Left renal pelvis (tissue), 4 donors: ENCODE measurements at regions not wholly inside any gene's neighbourhood (a gene's known extent, or its start where the extent isn't known, plus 50 kb on each side); places are given as distances from the start of the nearest gene placed in this dataset.

Source experiments
- DNase-seq, 4 donors: peaks; one replicate each; pipeline ENCODE4 v3.0.0-alpha.2; 2013; ENCODE audit warnings: low read depth in 4 of 4, low spot score in 3 of 4

DNA sequence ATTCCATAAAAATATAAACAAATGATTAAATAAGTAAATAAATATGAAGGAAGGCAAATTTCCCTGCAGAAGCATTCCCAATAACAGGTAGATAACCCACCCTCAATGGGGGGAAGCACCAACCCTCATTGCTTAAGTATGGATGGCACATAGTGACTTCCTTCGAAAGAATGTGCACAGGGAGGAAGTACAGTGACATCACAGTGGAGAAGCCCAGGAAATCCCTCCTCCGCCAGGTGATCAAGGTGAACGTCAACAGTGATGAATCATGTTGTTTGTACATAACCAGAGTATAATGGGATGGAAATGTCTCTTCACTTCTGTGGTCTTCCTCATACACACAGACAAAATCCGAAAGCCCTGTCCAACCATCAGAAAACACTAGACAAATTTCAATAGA, 267.9 kb downstream of the THBS2 start:
- no peak for DNase-seq

DNA sequence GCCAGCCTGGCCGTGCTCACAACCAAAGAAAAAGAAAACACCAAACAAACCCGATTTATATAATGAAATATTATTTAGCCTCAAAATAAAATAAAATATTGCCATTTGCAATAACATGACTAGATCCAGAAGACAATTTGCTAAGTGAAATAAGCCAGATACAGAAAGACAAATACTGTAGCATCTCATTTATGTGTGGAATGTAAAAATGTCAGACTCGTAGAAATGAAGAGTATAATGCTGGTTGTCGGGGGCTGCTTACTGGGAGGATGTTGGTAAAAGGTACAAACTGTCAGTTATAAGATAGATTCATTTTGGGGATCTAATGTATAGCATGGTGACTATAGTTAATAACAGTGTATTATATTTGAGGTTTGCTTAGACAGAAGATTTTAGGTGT, 269.7 kb downstream of the THBS2 start:
- DNase-seq = no peak

DNA sequence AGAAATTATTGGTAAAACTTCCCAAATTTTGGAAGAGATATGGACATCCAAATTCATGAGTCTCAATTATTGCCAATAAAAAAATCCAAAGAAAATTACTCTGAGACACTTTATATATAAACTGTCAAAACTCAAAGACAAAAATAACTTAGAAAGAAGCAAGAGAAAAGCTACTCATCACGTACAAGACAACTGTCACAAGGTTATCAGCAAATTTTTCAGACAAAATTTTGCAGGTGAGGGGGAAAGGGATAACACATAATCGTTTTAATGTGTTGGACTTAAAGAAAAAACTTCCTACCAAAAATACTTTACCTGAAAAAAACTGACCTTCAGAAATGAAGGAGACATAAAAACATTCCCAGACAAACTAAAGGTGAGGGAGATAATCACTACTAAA, 272.5 kb downstream of the THBS2 start:
- no peak for DNase-seq

DNA sequence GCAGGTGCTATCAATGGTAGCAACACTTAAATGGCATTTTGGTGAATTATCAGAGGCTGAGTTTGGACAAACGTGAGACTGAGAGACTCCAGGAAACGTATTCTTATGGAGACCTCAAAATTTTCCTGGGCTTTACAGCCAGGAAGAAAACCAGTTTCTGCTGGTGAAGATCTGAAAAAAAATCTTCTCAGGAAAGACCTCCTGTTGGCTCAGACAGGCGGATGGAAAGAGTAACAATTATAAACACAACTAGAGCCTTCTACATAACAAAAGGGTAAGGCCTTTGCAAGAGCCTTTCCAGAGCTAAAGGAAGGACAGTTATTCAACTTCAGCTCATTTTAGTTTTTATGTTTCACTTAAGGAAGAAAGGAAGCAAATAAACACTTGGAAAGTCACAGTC, 274.4 kb downstream of the THBS2 start:
- DNase-seq = no peak

DNA sequence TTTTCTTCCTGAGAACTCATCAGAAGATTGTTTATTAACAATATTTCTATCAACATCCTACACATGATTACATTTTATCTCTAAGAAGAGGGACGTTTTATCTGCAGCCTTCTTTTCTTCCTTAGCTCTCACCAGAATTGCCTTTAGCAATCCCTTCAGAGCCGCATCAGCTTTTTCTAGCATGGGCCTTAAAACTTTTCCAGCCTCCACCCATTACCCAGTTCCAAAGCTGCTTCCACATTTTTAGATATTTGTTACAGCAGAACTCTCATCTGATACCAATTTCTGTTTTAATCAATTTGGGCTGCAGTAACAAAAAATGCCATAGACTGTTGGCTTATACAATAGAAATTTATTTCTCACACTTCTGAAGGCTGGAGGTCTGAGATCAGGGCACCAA, 281.5 kb downstream of the THBS2 start:
- DNase-seq = no peak

DNA sequence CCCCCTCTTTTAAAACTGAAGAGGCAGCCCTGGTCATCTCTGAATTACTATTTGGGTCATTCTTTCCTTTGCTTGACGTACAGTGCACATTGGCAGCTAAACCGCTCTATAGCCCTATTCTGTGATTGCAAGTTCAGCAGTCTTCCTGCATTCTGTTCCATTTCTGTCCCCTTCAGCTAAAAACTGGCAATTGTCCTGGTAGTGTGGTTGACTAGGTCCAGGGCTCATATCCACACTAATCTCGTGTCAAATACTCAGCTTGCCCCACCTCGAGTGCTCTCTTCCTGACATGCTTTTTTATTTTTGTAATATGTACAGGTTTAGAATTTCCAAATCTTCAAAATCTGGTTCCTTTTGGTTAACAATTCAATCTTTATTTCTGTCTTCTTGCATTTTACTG, 282.1 kb downstream of the THBS2 start:
- no peak for DNase-seq

DNA sequence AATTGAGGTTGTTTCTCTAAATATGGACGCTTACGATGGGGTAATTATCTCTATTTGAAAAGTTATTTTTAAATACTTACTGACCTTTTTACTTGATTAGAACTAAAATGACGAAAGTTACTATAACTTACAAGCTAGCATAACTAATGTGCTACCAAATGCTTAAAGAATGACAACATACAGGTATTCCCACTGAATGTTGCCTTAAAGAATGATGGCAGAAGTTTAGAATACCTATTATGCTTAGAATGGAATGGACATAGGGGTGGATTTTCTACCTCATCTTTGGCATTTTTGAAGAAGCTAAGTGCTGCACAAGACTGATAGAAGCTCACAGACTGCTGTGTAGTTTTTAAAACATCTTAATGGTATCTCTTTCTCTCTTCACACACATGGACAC, 284.8 kb downstream of the THBS2 start:
- no peak for DNase-seq

DNA sequence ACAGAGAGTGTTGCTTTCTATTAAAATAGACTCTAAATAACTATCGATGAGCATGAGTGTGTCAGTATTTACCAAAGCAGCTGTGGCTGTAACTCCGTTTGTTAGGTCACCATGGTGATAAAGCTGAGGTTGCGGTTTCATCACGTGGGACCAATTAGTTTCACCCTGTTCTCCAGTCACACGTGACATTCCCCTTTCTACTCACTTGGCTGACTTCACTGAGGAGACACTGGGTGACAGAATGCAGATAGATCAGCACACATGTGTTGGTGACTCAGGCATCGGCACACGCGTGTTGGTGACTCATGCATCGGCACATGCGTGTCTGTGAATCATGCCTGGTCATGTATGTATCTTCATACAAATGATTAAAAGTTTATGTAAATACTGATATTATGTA, 285.4 kb downstream of the THBS2 start:
- DNase-seq = no peak

DNA sequence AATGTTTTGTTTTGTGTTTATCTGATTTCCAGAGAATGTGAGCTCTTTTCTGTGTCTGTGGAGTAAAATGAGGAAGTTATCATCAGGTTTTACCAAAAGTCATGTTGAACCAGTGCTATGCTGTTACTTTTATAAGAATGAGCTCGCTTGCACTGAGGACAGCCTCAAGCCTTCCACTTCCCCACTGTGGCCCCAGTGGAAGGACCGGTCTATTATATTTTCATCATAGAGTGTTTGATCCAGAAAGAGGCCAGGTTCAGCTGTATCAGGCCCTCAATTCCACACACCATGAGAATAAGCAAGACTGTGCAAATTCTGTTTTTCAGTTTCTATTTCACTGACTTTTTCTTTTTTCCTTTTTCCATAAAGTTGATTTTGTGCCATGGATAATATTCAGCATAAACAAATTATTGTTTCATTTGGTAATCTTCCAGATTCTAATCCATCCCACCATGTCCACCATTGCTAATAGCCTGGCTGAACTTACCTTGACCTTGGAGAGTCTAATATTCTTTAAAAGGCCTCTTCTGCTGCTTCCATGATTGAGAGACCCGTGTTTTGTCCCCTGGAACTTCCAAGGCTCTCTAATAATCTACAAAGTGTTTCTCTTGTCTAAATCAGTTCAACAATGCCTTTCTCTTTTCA, 286.2 kb downstream of the THBS2 start:
- DNase-seq = no peak

DNA sequence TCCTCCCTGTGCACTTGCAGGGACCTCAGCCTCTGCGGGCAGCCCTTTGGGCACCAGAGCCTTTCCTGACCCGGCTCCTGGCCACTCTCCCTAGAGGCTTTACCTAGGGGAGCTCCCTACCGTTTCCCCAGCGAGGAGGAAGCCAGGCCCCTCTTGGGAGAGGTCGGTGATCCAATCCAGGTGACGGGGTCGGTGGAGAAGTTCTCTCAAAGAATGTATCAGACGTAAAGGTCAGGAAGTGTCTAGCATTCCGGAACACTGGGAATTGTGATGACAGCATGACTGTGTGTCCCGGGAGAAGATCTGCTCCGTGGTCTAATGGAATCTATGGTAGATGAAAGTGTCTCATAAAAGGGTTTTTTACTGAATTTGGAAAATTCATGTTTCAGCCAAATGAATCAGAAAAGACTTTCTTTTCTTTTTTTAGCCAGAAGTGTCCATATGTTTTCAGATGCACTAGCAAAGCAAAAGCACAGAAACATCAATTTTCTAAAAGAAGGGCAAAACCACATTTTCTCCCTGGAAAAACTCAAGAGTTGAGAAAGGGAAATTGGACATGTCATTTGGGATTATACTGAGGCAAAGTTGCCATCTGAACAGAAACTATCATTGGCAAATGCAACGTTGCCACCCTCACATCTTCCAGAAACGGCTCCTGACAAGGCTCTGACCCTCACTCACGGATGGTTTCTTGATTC, 289.4 kb downstream of the THBS2 start:
- no peak for DNase-seq

DNA sequence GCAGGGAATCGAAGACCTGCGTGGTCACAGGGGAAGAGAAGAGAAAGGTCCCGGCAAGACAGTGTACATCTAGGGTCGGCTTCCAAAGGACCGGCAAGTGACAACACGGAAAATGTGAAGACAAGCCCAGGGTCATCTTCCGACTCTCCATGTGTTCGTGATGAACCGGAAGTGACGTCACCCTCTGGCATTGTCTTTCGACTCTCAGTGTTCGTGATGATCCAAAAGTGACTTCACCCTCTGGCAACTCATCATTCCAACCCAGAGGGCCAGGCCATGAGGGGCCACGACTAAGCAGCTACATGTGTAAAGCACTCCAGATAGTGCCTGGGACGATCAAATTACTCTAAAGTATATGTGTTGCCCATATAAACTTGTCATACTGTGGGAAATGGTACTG, 290.8 kb downstream of the THBS2 start:
- no peak for DNase-seq

DNA sequence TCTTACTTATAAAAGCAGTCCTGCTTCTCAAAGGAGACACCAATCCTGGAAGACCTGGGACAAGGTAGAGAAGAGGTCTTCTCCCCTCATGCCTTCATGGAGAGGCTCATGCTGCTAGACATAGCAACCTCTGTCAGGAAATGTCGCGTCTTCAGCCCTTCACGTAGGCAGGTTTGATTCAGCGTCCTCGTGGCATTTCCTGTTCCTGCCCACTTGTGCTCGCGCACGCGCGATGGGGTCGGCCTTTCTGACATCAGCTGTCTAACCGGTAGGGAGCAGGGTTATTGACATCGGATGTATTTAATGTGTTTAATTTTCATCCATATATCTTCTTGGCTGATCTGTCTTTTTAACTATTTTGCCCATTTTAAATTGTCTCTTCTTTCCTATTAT, 292.4 kb downstream of the THBS2 start:
- DNase-seq = no peak

DNA sequence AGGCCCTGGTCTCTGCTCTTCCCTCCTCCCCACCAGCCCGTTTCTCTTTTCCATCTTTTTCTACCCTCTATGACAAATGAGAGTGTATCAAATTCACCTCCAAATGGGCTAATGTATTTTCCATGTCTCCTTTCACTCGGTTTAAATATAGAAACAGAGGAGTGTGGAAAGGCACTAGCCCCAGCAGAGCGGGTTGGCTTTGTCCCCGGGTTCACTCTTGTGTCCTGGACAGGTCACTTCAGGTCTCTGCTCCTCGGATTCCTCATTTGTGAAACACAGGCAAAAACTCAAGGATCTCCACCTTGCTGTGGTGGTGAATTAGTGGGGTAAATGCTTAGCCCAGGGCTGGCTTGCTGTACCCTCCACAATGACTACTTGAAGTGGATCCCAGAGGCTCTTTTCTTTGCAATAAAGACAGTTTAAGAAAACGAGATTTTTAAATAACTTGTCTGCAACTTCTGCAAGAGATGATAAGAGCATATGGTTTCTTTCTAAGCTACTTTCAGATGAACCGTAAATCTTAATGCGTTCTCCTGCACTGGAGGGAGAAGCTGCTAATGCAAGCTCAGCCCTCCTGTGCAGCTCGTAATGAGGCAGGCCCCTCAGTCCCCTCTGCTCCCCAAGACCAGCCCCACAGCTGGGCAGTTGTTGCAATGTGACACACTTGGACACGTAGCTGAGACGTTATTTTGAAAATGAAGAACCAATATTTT, 292.9 kb downstream of the THBS2 start:
- DNase-seq = no peak

DNA sequence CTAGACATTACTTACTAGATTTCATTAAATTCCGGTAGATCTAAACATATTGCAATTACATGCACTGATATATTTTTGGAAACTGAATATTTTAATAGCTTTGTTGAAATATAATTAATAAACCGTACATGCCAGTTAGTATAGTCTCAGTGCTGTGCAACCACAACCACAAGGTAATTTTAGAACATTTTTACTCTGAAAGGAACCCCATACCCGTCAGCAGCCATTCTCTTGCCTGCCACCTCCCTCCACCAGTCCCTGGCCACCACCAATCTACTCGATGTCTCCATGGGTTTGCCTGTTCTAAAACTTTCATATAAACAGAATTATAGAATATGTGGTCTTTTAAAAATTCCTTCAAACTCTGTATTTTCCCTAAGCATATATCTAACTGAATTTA, 293.9 kb downstream of the THBS2 start:
- DNase-seq = no peak

DNA sequence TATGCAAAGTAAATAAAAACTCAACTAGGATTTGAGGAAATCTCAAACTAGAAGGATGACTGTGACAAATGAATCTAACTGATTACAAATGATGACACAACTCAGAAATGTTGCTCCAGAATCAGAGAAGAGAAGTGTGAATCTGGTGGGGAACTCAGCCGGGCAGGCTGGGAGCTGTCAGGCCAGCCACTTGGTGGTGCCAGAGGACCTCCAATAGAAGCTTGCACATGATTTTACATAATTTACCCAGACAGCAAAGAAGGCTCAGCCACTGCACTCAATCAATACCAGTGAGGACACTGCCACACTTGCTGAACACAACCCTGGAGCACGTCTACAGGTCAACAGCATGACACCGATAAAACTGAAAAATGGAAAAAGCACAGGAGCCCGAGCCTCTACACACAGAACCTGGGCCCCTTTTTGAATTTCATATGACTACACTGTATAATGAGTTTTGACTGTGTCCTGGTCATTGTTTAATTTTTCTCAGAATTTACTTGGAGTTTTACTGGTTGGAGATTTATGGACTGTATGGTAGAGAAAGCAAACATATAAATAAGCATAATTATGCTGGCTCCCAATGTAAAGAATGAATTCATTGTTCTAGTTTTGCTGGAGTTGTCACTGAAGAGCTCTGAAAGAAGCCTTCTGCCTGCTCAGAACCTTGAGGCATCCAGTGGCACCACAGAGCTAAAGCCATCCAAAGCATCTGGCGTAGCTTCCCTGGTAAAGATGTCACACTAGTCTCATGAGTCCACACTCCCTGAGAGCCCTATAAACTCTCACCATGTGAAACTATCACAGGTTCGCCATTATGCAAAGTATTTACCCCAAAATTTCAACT, 296.5 kb downstream of the THBS2 start:
- DNase-seq = no peak

DNA sequence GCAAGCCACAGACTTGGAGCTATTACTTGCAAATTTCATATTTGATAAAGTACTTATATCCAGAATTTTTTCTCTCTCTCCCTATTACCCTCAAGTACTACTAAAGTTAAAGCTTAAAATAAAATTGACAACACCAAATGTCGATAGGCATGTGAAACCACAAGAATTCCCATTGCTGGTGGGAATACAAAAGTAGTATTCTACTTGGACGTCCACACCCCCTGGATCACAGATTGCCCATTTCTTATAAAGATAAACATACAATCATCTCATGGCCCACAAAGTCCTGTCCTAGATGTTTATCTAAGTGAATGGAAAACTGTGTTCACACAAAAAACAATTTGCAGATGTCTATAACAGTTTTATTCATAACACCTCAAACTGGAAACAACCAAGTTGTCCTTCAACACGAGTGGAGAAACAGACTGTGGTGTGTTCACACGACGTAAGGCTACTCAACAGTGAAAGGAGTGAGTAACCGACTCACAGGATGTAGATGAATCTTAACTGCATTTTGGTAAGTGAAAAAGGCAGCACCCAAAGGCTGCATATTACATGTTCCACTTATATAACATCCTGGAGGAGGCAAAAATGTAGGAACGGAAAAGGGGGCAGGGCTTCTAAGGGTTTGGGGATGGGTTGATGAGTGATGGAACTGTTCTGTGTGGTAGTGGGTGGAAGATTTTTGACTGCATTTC, 297.4 kb downstream of the THBS2 start:
- no peak for DNase-seq

DNA sequence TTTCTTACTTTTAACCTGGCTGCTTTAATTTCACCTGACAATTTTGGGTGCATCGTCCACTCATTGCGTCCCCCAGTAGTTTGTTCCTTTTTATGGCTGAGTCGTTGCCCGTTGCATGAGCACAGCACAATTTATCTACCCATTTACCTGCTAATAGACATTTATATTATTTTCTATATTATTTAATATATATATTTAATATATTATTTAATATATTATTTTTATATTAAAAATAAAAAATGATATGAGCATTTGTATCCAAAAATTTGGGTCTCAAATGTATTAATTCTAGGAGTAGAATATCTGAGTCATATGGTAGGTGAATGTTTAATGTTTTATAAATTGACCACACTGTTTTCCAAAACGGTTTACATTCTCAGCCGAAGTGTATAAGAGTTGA, 300.2 kb downstream of the THBS2 start:
- no peak for DNase-seq

DNA sequence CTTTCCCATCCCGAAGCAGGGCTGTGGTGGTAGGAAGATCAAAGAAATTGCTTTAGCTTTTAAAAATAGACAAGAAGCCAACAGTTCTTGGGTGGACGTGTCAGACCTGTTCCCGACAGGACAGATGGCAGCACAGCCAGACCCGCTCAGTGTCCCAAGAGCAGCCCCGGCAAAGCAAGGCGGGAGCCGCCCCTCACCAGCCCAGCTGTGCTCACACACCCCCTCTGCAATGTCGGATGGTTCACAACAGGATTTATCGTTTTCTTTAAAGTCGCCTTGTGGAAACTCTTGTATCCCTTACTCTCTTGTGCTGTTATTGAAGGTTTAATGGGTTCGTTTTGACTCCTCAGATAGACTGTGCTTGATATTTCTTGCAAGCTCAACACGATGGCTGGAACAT, 302.4 kb downstream of the THBS2 start:
- no peak for DNase-seq

DNA sequence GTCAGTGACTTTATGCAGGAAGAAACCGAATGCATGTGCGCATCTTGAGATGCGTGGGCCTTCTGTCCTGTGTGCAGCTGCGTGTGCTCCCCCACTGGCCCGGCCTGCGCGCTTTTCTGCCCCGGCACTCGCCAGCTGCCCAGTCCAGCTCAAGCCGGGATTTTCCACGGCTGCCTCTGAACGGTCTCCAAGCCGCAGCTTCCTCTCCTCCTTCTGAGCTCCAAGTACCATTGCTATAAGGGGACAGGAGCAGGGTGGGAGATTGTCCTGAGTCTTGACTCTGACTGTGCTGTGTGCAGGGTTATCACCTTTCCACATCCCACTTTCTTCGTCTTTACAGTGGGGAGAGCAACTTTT, 302.8 kb downstream of the THBS2 start:
- no peak for DNase-seq

DNA sequence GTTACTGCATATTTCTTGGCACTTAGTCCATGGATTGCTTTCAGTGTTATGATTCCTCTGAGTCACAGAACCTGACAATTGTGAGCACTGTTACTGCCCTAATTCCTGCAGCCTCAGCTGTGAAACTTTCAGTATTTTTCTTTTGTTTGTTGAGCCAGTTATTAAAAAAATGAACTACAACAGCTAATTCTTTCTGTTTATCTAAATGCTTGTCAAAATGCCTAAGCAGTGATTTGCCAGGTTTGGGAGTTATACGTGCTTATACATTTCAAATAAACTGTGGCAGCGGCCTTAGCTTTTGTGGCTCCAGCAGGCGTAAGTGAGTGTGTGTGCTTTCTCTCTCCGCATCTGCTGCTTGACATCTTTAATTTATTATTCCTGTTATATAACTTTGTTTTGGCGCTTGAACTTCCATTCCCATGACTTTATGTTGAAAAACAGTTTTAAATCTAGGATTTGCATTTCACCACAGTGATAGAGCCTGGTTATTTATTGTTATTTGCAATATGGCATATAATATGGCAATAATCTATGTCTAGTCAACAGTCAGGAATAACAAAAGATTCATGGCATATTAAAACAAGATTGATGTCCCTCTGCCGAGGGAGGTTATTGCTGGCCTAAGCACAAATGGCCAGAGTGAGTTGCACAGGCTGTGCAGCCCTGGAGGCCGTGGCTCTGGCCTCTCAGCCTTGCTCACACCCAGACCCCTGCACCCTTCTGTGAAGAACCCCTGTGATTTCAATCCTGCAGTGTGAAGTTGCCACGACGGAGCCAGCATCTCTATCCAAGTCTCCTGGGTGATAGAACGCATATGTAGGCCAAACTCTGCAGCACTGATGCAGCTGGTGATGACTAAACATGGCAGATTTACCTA, 303.4 kb downstream of the THBS2 start:
- peak in 2 of 4 donors; percentile 49 to 63 for DNase-seq
